H9 (cell line): ENCODE measurements at regions not wholly inside any gene's neighbourhood (a gene's known extent, or its start where the extent isn't known, plus 50 kb on each side); places are given as distances from the start of the nearest gene placed in this dataset.

Experiments used
- DNase-seq: peaks from one replicate; pipeline ENCODE4 v3.0.0-alpha.2; 2017
- H2AFZ ChIP-seq: one replicate; pipeline ENCODE4 v1.6.1; 2013; ENCODE audit warnings: mild to moderate bottlenecking, low read length, control low read depth, moderate library complexity
- H2AK5ac ChIP-seq: 2 replicates; pipeline ENCODE4 v1.6.1; 2013; ENCODE audit warnings: low read length, control low read depth, mixed read lengths; ENCODE audit not compliant: insufficient read length
- H2BK120ac ChIP-seq: one replicate; pipeline ENCODE4 v1.6.1; 2013; ENCODE audit warnings: low read depth, mild to moderate bottlenecking, low read length, control low read depth, inconsistent platforms; ENCODE audit not compliant: poor library complexity, severe bottlenecking
- H2BK12ac ChIP-seq: 2 replicates; pipeline ENCODE4 v1.6.1; 2013; ENCODE audit warnings: low read length, control low read depth, mixed read lengths, low read depth; ENCODE audit not compliant: insufficient read length
- H2BK15ac ChIP-seq: 2 replicates; pipeline ENCODE4 v1.6.1; 2013; ENCODE audit warnings: low read depth, low read length, control low read depth
- H2BK20ac ChIP-seq: one replicate; pipeline ENCODE4 v1.6.1; 2013; ENCODE audit warnings: low read depth, mild to moderate bottlenecking, low read length, control low read depth, inconsistent platforms; ENCODE audit not compliant: poor library complexity, severe bottlenecking
- H2BK5ac ChIP-seq: 2 replicates; pipeline ENCODE4 v1.6.1; 2013; ENCODE audit warnings: low read length, control low read depth, mixed read lengths; ENCODE audit not compliant: insufficient read length
- H3K14ac ChIP-seq: 2 replicates; pipeline ENCODE4 v1.6.1; 2013; ENCODE audit warnings: low read length, control low read depth; ENCODE audit not compliant: insufficient read depth
- H3K18ac ChIP-seq: 2 replicates; pipeline ENCODE4 v1.6.1; 2013; ENCODE audit warnings: low read depth, mild to moderate bottlenecking, mixed read lengths, low read length, control low read depth; ENCODE audit not compliant: insufficient read length
- H3K23ac ChIP-seq: 2 replicates; pipeline ENCODE4 v1.6.1; 2013; ENCODE audit warnings: low read length, control low read depth, mixed read lengths, low read depth; ENCODE audit not compliant: insufficient read length
- H3K23me2 ChIP-seq: 2 replicates; pipeline ENCODE4 v1.6.1; 2013; ENCODE audit warnings: low read depth, mild to moderate bottlenecking, mixed read lengths, low read length, control low read depth; ENCODE audit not compliant: insufficient read length, poor library complexity, severe bottlenecking
- H3K27ac ChIP-seq: 2 replicates; pipeline ENCODE4 v1.5.1; 2013; ENCODE audit warnings: low read length, control low read depth, mixed read lengths, low read depth; ENCODE audit not compliant: insufficient read length
- H3K27me3 ChIP-seq: 2 replicates; pipeline ENCODE4 v1.6.1; 2013; ENCODE audit warnings: low read length, control low read depth, inconsistent platforms; ENCODE audit not compliant: insufficient read depth
- H3K4ac ChIP-seq: 2 replicates; pipeline ENCODE4 v1.6.1; 2013; ENCODE audit warnings: low read depth, mild to moderate bottlenecking, control low read depth, inconsistent platforms, low read length, moderate library complexity
- H3K4me1 ChIP-seq: 2 replicates; pipeline ENCODE4 v1.6.1; 2013; ENCODE audit warnings: low read length, control low read depth, inconsistent platforms; ENCODE audit not compliant: insufficient read depth
- H3K4me2 ChIP-seq: 2 replicates; pipeline ENCODE4 v1.6.1; 2013; ENCODE audit warnings: low read length, control low read depth, mixed read lengths; ENCODE audit not compliant: insufficient read length, insufficient read depth
- H3K56ac ChIP-seq: 2 replicates; pipeline ENCODE4 v1.6.1; 2013; ENCODE audit warnings: low read depth, mild to moderate bottlenecking, mixed read lengths, low read length, control low read depth; ENCODE audit not compliant: insufficient read length
- H3K79me1 ChIP-seq: 2 replicates; pipeline ENCODE4 v1.6.1; 2013; ENCODE audit warnings: low read depth, mild to moderate bottlenecking, moderate library complexity, low read length, control low read depth, inconsistent platforms; ENCODE audit not compliant: insufficient read depth, poor library complexity, severe bottlenecking
- H3K79me2 ChIP-seq: 2 replicates; pipeline ENCODE4 v1.6.1; 2013; ENCODE audit warnings: low read length, control low read depth, inconsistent platforms; ENCODE audit not compliant: insufficient read depth
- H3K9ac ChIP-seq: 2 replicates; pipeline ENCODE4 v1.6.1; 2013; ENCODE audit warnings: low read length, control low read depth, mixed read lengths; ENCODE audit not compliant: insufficient read length; ENCODE audit errors: extremely low read depth
- H3K9me3 ChIP-seq: one replicate; pipeline ENCODE4 v1.6.1; 2013; ENCODE audit warnings: low read depth, low read length, inconsistent platforms; ENCODE audit not compliant: control insufficient read depth
- H3T11ph ChIP-seq: one replicate; pipeline ENCODE4 v1.6.1; 2013; ENCODE audit warnings: mild to moderate bottlenecking, low read length, control low read depth, inconsistent platforms
- H4K20me1 ChIP-seq: one replicate; pipeline ENCODE4 v1.6.1; 2013; ENCODE audit not compliant: control insufficient read depth, insufficient read length, insufficient read depth
- H4K5ac ChIP-seq: 2 replicates; pipeline ENCODE4 v1.6.1; 2013; ENCODE audit warnings: low read depth, mild to moderate bottlenecking, mixed read lengths, low read length, control low read depth; ENCODE audit not compliant: insufficient read length
- H4K8ac ChIP-seq: replicated peaks from 2 replicates; pipeline ENCODE4 v1.6.1; 2013; ENCODE audit warnings: low read length, control low read depth, mixed read lengths, low read depth; ENCODE audit not compliant: insufficient read length
- H4K91ac ChIP-seq: 2 replicates; pipeline ENCODE4 v1.6.1; 2013; ENCODE audit warnings: low read depth, mild to moderate bottlenecking, moderate library complexity, mixed read lengths, low read length, control low read depth; ENCODE audit not compliant: insufficient read length
- H3K27ac Mint-ChIP-seq, 3 experiments: 2 replicates in 2 of 3; 3 replicates in 1 of 3; pipeline ENCODE4 v1.8.0; 2020 to 2021; ENCODE audit warnings: mixed read lengths in 3 of 3, mild to moderate bottlenecking in 1 of 3, moderate library complexity in 1 of 3
- H3K27me3 Mint-ChIP-seq: 2 replicates; pipeline ENCODE4 v1.8.0; 2021; ENCODE audit warnings: low read depth, mild to moderate bottlenecking, moderate library complexity, mixed read lengths
- H3K36me3 Mint-ChIP-seq, 3 experiments: 2 replicates in 2 of 3; 3 replicates in 1 of 3; pipeline ENCODE4 v1.8.0; 2020 to 2021; ENCODE audit warnings: low read depth in 3 of 3, mixed read lengths in 3 of 3; ENCODE audit not compliant: insufficient read depth in 1 of 3
- H3K4me1 Mint-ChIP-seq, 2 experiments: 2 replicates each; pipeline ENCODE4 v1.8.0; 2020; ENCODE audit warnings: mixed read lengths in 2 of 2
- H3K4me3 Mint-ChIP-seq, 2 experiments: 2 replicates in 1 of 2; 3 replicates in 1 of 2; pipeline ENCODE4 v1.8.0; 2020 to 2021; ENCODE audit warnings: mild to moderate bottlenecking in 2 of 2, mixed read lengths in 2 of 2, moderate library complexity in 1 of 2
- H3K9me3 Mint-ChIP-seq, 2 experiments: 2 replicates in 1 of 2; 3 replicates in 1 of 2; pipeline ENCODE4 v1.8.0; 2020; ENCODE audit warnings: mild to moderate bottlenecking in 2 of 2, mixed read lengths in 2 of 2, moderate library complexity in 1 of 2
- WGBS: extraction: QIAGEN DNeasy Blood & Tissue Kit; methylation state at CpG from one replicate; pipeline ENCODE4 v1.1.7; 2013; ENCODE audit warnings: missing lambda C conversion rate, low lambda C conversion rate, mixed read lengths; ENCODE audit not compliant: insufficient read length; ENCODE audit errors: extremely low coverage; 5-methylcytosine and 5-hydroxymethylcytosine counted together
- TF ChIP-seq, protein P1 (sequence below): fragments of 200-600 bp; sonication (generic); conservative IDR thresholded peaks from 3 replicates; pipeline ENCODE4 v1.8.0; 2021; ENCODE audit warnings: antibody characterized with exemption, mild to moderate bottlenecking

DNA sequence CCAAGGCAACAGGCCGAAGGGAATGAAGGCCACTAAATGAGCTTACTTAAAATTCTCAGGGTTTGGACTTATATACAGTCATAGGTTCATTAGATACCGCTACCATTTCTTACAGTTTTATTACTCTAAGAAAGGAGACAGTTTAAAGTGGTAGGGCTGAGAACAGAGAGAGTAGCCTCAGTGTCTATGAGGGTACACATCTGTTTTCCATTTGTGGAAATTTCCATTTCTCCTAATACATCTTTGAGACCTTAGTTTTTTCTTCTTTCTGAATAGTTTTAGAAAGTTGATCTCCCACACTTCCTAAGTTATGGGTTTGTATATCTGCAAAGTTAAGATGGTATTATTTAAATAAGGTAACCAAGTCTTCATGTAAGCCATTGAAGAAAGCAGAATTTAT, 1279.1 kb downstream of the NCAM2 start:
- H3K27me3 Mint-ChIP-seq, result no peaks in the 10 kb centered on the region; the same call in 1 of the 2 replicates
- Histone ChIP-seq H3K79me1 (no peaks in the 10 kb centered on the region), H3T11ph (no peak overlapping the region), H4K5ac (no peak overlapping the region), H2BK12ac (no peak overlapping the region), H4K20me1 (no peaks in the 10 kb centered on the region), H3K9ac (no peak overlapping the region), H2BK20ac (no peak overlapping the region), H3K4me2 (no peak overlapping the region), H3K4me1 (peaks cover 2% of the 10 kb centered on the region; the same call in 1 of the 2 replicates), H3K27ac (no peak overlapping the region), H2AK5ac (no peak overlapping the region), H4K8ac (no peak overlapping the region), H3K79me2 (no peaks in the 10 kb centered on the region), H2BK120ac (no peak overlapping the region), H4K91ac (no peak overlapping the region), H2AFZ (no peak overlapping the region), H3K18ac (no peak overlapping the region), H3K27me3 (no peaks in the 10 kb centered on the region), H3K23me2 (no peaks in the 10 kb centered on the region), H2BK15ac (no peak overlapping the region), H3K4ac (no peak overlapping the region), H3K14ac (no peak overlapping the region), H3K23ac (no peak overlapping the region), H3K56ac (no peak overlapping the region), H3K9me3 (no peaks in the 10 kb centered on the region), H2BK5ac (no peak overlapping the region)
- H3K36me3 Mint-ChIP-seq, result peaks cover 0 to 5% (median 2%) of the 10 kb centered on the region in 3 experiments; a peak in 5 of 7 replicates
- no peak overlapping the region for H3K27ac Mint-ChIP-seq
- no peak overlapping the region for H3K4me3 Mint-ChIP-seq
- no CpG with 5 or more reads among the region's 2 CpGs for WGBS
- no peak for DNase-seq
- TF ChIP-seq, protein P1, sequence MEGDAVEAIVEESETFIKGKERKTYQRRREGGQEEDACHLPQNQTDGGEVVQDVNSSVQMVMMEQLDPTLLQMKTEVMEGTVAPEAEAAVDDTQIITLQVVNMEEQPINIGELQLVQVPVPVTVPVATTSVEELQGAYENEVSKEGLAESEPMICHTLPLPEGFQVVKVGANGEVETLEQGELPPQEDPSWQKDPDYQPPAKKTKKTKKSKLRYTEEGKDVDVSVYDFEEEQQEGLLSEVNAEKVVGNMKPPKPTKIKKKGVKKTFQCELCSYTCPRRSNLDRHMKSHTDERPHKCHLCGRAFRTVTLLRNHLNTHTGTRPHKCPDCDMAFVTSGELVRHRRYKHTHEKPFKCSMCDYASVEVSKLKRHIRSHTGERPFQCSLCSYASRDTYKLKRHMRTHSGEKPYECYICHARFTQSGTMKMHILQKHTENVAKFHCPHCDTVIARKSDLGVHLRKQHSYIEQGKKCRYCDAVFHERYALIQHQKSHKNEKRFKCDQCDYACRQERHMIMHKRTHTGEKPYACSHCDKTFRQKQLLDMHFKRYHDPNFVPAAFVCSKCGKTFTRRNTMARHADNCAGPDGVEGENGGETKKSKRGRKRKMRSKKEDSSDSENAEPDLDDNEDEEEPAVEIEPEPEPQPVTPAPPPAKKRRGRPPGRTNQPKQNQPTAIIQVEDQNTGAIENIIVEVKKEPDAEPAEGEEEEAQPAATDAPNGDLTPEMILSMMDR, result no peak
- peaks cover 2 to 3% of the 10 kb centered on the region in 2 experiments for H3K9me3 Mint-ChIP-seq
- H3K4me1 Mint-ChIP-seq, result peaks cover 15 to 17% of the 10 kb centered on the region in 2 experiments
